ENCODE measurements at regions not wholly inside any gene's neighbourhood (a gene's known extent, or its start where the extent isn't known, plus 50 kb on each side); places are given as distances from the start of the nearest gene placed in this dataset.
"Not testable (repeated sequence)": the region's sequence is repeated elsewhere in the genome, so short reads cannot be mapped to it uniquely, and the experiment has no call there.

GRCh38 chr15:44860168-44860567, 96.3 kb upstream of the TERB2 start:
- TF ChIP-seq MAX (CRISPR knock-in tag; IDR thresholded peaks at IDR 0.05); ARID4B (CRISPR knock-in tag; IDR thresholded peaks at IDR 0.05; ENCODE audit: borderline replicate concordance); IRF2 (CRISPR knock-in tag; IDR thresholded peaks at IDR 0.05; ENCODE audit: borderline replicate concordance, low read depth); USF2 (CRISPR knock-in tag; IDR thresholded peaks at IDR 0.05); CTCF (IDR thresholded peaks at IDR 0.05); ZNF512 (CRISPR knock-in tag; IDR thresholded peaks at IDR 0.05; ENCODE audit: borderline replicate concordance); JUN (CRISPR knock-in tag; IDR thresholded peaks at IDR 0.05); TCF7 (CRISPR knock-in tag; IDR thresholded peaks at IDR 0.05; ENCODE audit: low read depth): not testable (repeated sequence)

Data from WTC11 (cell line).